ENCODE measurements at regions not wholly inside any gene's neighbourhood (a gene's known extent, or its start where the extent isn't known, plus 50 kb on each side); places are given as distances from the start of the nearest gene placed in this dataset.
A peak's percentile ranks its signal among the peaks of the same experiment; 100 is the strongest.

GRCh38 chr3:101066711-101067129 lies 73.5 kb upstream of the ABI3BP start:
- peak in 1 of 2 donors; percentile 32 for ATAC-seq (ENCODE audit: low FRiP score in 2 of 2)
- Histone ChIP-seq H3K4me3 (no peak overlapping the region), H3K27me3 (no peaks in the 10 kb centered on the region), H3K36me3 (no peaks in the 10 kb centered on the region), H3K27ac (no peak overlapping the region), H3K9me3 (no peaks in the 10 kb centered on the region), H3K4me1 (peaks cover 9 to 15% (median 11%) of the 10 kb centered on the region in 4 donors)
- TF ChIP-seq POLR2A (IDR thresholded peaks at IDR 0.05) (no peak), POLR2AphosphoS5 (IDR thresholded peaks at IDR 0.05) (no peak), EP300 (IDR thresholded peaks at IDR 0.05) (no peak), CTCF (IDR thresholded peaks at IDR 0.05) (no peak)
- no peak for DNase-seq
- WGBS, 2 donors, result 86 to 90% methylated on average over 1 of the region's 1 CpG

GRCh38 chr3:101065962-101066361 lies 72.7 kb upstream of the ABI3BP start:
- no peaks in the 10 kb centered on the region for H3K27me3 ChIP-seq
- 82 to 83% methylated on average over 3 of the region's 3 CpGs for WGBS, 2 donors
- H3K4me3 ChIP-seq, result no peak overlapping the region
- H3K9me3 ChIP-seq, result peaks cover 0 to 4% (median 0%) of the 10 kb centered on the region in 4 donors
- no peaks in the 10 kb centered on the region for H3K36me3 ChIP-seq
- ATAC-seq (ENCODE audit: low FRiP score in 2 of 2) (peak in 1 of 2 donors; percentile 82), DNase-seq (no peak)
- peaks cover 9 to 11% (median 10%) of the 10 kb centered on the region in 4 donors for H3K4me1 ChIP-seq
- H3K27ac ChIP-seq, result peak overlapping the region in 1 of 4 donors; percentile 22
- TF ChIP-seq POLR2AphosphoS5 (IDR thresholded peaks at IDR 0.05) (no peak), POLR2A (IDR thresholded peaks at IDR 0.05) (no peak), EP300 (IDR thresholded peaks at IDR 0.05) (no peak)

- Histone ChIP-seq H3K4me1 (no peaks in the 10 kb centered on the region), H3K27me3 (no peaks in the 10 kb centered on the region), H3K36me3 (no peaks in the 10 kb centered on the region), H3K27ac (no peak overlapping the region), H3K4me3 (no peak overlapping the region), H3K9me3 (peaks cover 0 to 12% (median 8%) of the 10 kb centered on the region in 4 donors)
- DNase-seq, result no peak
- TF ChIP-seq EP300 (IDR thresholded peaks at IDR 0.05) (no peak), CTCF (IDR thresholded peaks at IDR 0.05) (no peak), POLR2AphosphoS5 (IDR thresholded peaks at IDR 0.05) (no peak), POLR2A (IDR thresholded peaks at IDR 0.05) (no peak)
- no peak for ATAC-seq (ENCODE audit: low FRiP score in 2 of 2)
Observed at GRCh38 chr3:101063401-101063800, 70.2 kb upstream of the ABI3BP start.

GRCh38 chr3:101061312-101061711 lies 68.1 kb upstream of the ABI3BP start:
- DNase-seq (no peak), ATAC-seq (ENCODE audit: low FRiP score in 2 of 2) (no peak)
- Histone ChIP-seq H3K36me3 (no peaks in the 10 kb centered on the region), H3K27ac (no peak overlapping the region), H3K9me3 (peaks cover 0 to 24% (median 10%) of the 10 kb centered on the region in 4 donors), H3K4me1 (no peaks in the 10 kb centered on the region), H3K4me3 (no peak overlapping the region), H3K27me3 (no peaks in the 10 kb centered on the region)
- 81 to 85% methylated on average over 1 of the region's 1 CpG for WGBS, 2 donors
- TF ChIP-seq POLR2AphosphoS5 (IDR thresholded peaks at IDR 0.05) (no peak), CTCF (IDR thresholded peaks at IDR 0.05) (no peak), POLR2A (IDR thresholded peaks at IDR 0.05) (no peak), EP300 (IDR thresholded peaks at IDR 0.05) (no peak)

GRCh38 chr3:101050866-101051265 lies 57.6 kb upstream of the ABI3BP start:
- H3K9me3 ChIP-seq, result no peaks in the 10 kb centered on the region
- TF ChIP-seq EP300 (IDR thresholded peaks at IDR 0.05) (no peak), POLR2AphosphoS5 (IDR thresholded peaks at IDR 0.05) (no peak), POLR2A (IDR thresholded peaks at IDR 0.05) (no peak), CTCF (IDR thresholded peaks at IDR 0.05) (no peak)
- 89 to 96% methylated on average over 4 of the region's 4 CpGs for WGBS, 2 donors

More at GRCh38 chr3:101050866-101051265, 57.6 kb upstream of the ABI3BP start:
- Histone ChIP-seq H3K4me3 (no peak overlapping the region), H3K4me1 (no peaks in the 10 kb centered on the region), H3K36me3 (no peaks in the 10 kb centered on the region), H3K27me3 (no peaks in the 10 kb centered on the region), H3K27ac (no peak overlapping the region)
- ATAC-seq (ENCODE audit: low FRiP score in 2 of 2), result no peak
- DNase-seq, result peak in 1 of 2 donors; percentile 10
